Keratinocyte (primary cell): ENCODE measurements at regions not wholly inside any gene's neighbourhood (a gene's known extent, or its start where the extent isn't known, plus 50 kb on each side); places are given as distances from the start of the nearest gene placed in this dataset.

Experiments used
- DNase-seq: peaks from one replicate; pipeline ENCODE4 v3.0.0-alpha.2; 2011; ENCODE audit warnings: low read depth, missing footprints, low spot score
- FAIRE-seq: peaks from 2 replicates; lab custom pipeline; 2011; peaks lifted over from hg19 to GRCh38; lab: Jason Lieb, UNC
- H2AFZ ChIP-seq: 2 replicates; pipeline ENCODE4 v1.6.0; 2012; ENCODE audit warnings: low read length, control low read depth, inconsistent platforms; ENCODE audit not compliant: control insufficient read depth
- H3K27ac ChIP-seq: 2 replicates; pipeline ENCODE4 v1.5.1; 2011; ENCODE audit warnings: low read length; ENCODE audit not compliant: control insufficient read depth, insufficient read depth
- H3K27me3 ChIP-seq: 3 replicates; pipeline ENCODE4 v1.6.0; 2011; ENCODE audit warnings: low read length; ENCODE audit not compliant: control insufficient read depth, insufficient read depth; ENCODE audit errors: extremely low read depth
- H3K36me3 ChIP-seq, 2 experiments: 2 replicates in 1 of 2; 3 replicates in 1 of 2; pipeline ENCODE4 v1.5.1; 2011; ENCODE audit warnings: low read length in 2 of 2, mild to moderate bottlenecking in 1 of 2; ENCODE audit not compliant: control insufficient read depth in 2 of 2, insufficient read depth in 2 of 2; ENCODE audit errors: extremely low read depth in 1 of 2
- H3K4me1 ChIP-seq: 3 replicates; pipeline ENCODE4 v1.5.1; 2011; ENCODE audit warnings: low read length; ENCODE audit not compliant: control insufficient read depth, insufficient read depth; ENCODE audit errors: extremely low read depth
- H3K4me2 ChIP-seq: 3 replicates; pipeline ENCODE4 v1.6.0; 2011; ENCODE audit warnings: low read depth, low read length; ENCODE audit not compliant: control insufficient read depth, insufficient read depth; ENCODE audit errors: extremely low read depth
- H3K4me3 ChIP-seq, 3 experiments: fragments of 200-600 bp in 1 of 3; sonication (generic) in 1 of 3; 2 replicates in 2 of 3; 3 replicates in 1 of 3; pipeline ENCODE4 v1.5.1; 2011 to 2016; ENCODE audit warnings: low read length in 3 of 3, mild to moderate bottlenecking in 3 of 3, control low read depth in 2 of 3, inconsistent platforms in 1 of 3, low read depth in 1 of 3, mixed read lengths in 1 of 3, mixed run types in 1 of 3, moderate library complexity in 1 of 3; ENCODE audit not compliant: control insufficient read depth in 2 of 3, insufficient read depth in 2 of 3; ENCODE audit errors: extremely low read depth in 1 of 3
- H3K79me2 ChIP-seq: 2 replicates; pipeline ENCODE4 v1.6.0; 2012; ENCODE audit warnings: low read length; ENCODE audit not compliant: control insufficient read depth, insufficient read depth
- H3K9ac ChIP-seq: 3 replicates; pipeline ENCODE4 v1.6.0; 2011; ENCODE audit warnings: low read length; ENCODE audit not compliant: control insufficient read depth, insufficient read depth; ENCODE audit errors: extremely low read depth
- H3K9me1 ChIP-seq: 3 replicates; pipeline ENCODE4 v1.6.0; 2011; ENCODE audit warnings: low read length; ENCODE audit not compliant: control insufficient read depth, insufficient read depth; ENCODE audit errors: extremely low read depth
- H3K9me3 ChIP-seq: 2 replicates; pipeline ENCODE4 v1.5.1; 2012; ENCODE audit warnings: low read depth, low read length; ENCODE audit not compliant: control insufficient read depth
- H4K20me1 ChIP-seq: 3 replicates; pipeline ENCODE4 v1.6.0; 2011; ENCODE audit warnings: low read length; ENCODE audit not compliant: control insufficient read depth, insufficient read depth; ENCODE audit errors: extremely low read depth
- EZH2 ChIP-seq: IDR thresholded peaks from one replicate; pipeline ENCODE4 v1.6.1; 2012; ENCODE audit warnings: inconsistent platforms, mild to moderate bottlenecking, low read length, moderate library complexity
- dilution Hi-C: fragments of 300-500 bp; cut with MboI; formaldehyde crosslinking; loops from one replicate; pipeline ENCODE4 v1.7.0; 2020; ENCODE audit warnings: low sequenced_read_pairs; ENCODE audit not compliant: extremely low pct_ligation_motif_present
- TF ChIP-seq, protein P1 (sequence below), 3 experiments: IDR thresholded peaks in 1 of 3; conservative IDR thresholded peaks in 1 of 3; optimal IDR thresholded peaks in 1 of 3; 2 replicates in 2 of 3; 3 replicates in 1 of 3; pipeline versions ENCODE3 to v1.5.1; 2011; ENCODE audit warnings: low read length in 3 of 3, mild to moderate bottlenecking in 3 of 3, moderate library complexity in 2 of 3, control low read depth in 1 of 3, inconsistent platforms in 1 of 3; ENCODE audit not compliant: insufficient read depth in 2 of 3; ENCODE audit errors: extremely low read depth in 1 of 3

DNA sequence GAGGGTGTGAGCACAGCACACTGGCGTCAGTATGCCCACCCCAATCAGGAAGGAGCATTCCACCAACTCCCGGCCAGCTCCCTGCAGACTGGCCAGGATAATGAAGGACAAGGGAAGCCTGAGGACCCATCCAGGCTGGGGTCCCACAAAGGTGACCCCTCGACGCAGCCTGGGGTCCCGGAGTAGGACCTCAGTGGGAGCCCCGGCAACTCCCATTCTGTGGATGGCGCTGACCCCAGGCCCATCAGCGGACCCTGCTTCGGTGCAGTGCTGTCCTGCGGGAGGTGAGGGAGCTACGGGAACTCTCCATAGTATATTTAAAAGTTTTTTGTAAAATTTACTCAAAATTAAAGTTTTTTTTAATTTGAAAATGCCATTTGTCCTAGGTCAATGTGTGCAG lies 137.7 kb upstream of the NKX1-1 start:
- Histone ChIP-seq H3K9me3 (no peaks in the 10 kb centered on the region), H3K27me3 (peaks cover 18% of the 10 kb centered on the region), H3K27ac (no peak overlapping the region), H3K79me2 (no peaks in the 10 kb centered on the region), H3K9me1 (no peaks in the 10 kb centered on the region), H2AFZ (no peak overlapping the region), H4K20me1 (no peaks in the 10 kb centered on the region), H3K36me3 (no peaks in the 10 kb centered on the region), H3K4me3 (no peak overlapping the region), H3K4me1 (peaks cover 5% of the 10 kb centered on the region), H3K9ac (no peak overlapping the region), H3K4me2 (no peak overlapping the region)
- DNase-seq (no peak), FAIRE-seq (no peak)
- dilution Hi-C loops = no loop called here
- no peak for TF ChIP-seq EZH2
- TF ChIP-seq, protein P1, sequence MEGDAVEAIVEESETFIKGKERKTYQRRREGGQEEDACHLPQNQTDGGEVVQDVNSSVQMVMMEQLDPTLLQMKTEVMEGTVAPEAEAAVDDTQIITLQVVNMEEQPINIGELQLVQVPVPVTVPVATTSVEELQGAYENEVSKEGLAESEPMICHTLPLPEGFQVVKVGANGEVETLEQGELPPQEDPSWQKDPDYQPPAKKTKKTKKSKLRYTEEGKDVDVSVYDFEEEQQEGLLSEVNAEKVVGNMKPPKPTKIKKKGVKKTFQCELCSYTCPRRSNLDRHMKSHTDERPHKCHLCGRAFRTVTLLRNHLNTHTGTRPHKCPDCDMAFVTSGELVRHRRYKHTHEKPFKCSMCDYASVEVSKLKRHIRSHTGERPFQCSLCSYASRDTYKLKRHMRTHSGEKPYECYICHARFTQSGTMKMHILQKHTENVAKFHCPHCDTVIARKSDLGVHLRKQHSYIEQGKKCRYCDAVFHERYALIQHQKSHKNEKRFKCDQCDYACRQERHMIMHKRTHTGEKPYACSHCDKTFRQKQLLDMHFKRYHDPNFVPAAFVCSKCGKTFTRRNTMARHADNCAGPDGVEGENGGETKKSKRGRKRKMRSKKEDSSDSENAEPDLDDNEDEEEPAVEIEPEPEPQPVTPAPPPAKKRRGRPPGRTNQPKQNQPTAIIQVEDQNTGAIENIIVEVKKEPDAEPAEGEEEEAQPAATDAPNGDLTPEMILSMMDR (optimal IDR thresholded peaks at IDR 0.05 in 1 of 3, IDR thresholded peaks at IDR 0.05 in 1 of 3, conservative IDR thresholded peaks at IDR 0.05 in 1 of 3; ENCODE audit: extremely low read depth in 1 of 3, insufficient read depth in 2 of 3, low read length in 3 of 3) = no peak

DNA sequence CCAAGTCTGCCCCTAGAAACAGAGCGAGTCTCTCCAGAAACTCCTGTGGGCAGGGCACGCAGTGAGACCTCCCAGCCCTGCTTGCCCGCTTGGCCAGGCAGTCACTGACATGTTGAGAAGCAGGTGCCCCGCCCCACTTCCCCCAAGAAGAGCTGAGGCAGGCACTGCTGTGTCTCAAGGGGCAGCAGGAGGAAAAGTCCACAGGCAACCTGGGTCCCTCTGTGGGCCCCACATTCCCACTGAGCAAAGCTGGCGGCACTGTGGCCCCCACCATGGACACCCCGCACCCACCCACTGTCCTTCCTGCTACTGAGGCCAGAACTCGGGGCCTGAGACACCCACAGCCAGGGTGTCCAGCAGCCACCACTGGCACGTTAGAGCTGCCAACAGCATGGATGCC lies 137.3 kb upstream of the NKX1-1 start:
- H3K9ac ChIP-seq = no peak overlapping the region
- no peak overlapping the region for H2AFZ ChIP-seq
- DNase-seq (no peak), FAIRE-seq (no peak)
- H3K79me2 ChIP-seq = no peaks in the 10 kb centered on the region
- H3K27me3 ChIP-seq = peaks cover 16% of the 10 kb centered on the region
- no peak overlapping the region for H3K27ac ChIP-seq
- H3K36me3 ChIP-seq = no peaks in the 10 kb centered on the region
- H3K4me1 ChIP-seq = peaks cover 3% of the 10 kb centered on the region
- H4K20me1 ChIP-seq = no peaks in the 10 kb centered on the region
- no peaks in the 10 kb centered on the region for H3K9me1 ChIP-seq
- no peaks in the 10 kb centered on the region for H3K9me3 ChIP-seq
- TF ChIP-seq, protein P1 (optimal IDR thresholded peaks at IDR 0.05 in 1 of 3, IDR thresholded peaks at IDR 0.05 in 1 of 3, conservative IDR thresholded peaks at IDR 0.05 in 1 of 3; ENCODE audit: extremely low read depth in 1 of 3, insufficient read depth in 2 of 3, low read length in 3 of 3) = no peak
- no peak for TF ChIP-seq EZH2
- no peak overlapping the region for H3K4me3 ChIP-seq
- dilution Hi-C loops = no loop called here
- H3K4me2 ChIP-seq = no peak overlapping the region
